ENCODE measurements at regions not wholly inside any gene's neighbourhood (a gene's known extent, or its start where the extent isn't known, plus 50 kb on each side); places are given as distances from the start of the nearest gene placed in this dataset.

DNA sequence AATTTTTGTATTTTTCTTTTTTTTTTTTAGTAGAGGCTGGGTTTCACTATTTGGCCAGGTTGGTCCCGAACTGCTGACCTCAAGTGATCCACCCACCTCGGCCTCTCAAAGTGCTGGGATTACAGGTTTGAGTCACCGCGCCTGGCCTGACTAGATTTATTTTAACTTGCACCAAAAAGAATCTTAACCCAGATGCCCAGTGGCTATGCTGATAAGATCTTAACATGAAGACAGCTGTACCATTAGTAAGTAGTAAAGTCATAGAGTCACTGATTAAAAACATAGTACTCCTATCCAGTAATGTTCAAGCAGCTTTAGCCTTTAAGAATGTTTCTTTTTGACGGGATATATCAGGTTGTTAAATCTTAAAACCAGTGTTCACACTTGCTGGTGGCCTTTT is 1061.8 kb upstream of the FLRT2 start:
- TF ChIP-seq EZH2 (IDR thresholded peaks at IDR 0.05; ENCODE audit: insufficient read depth, poor library complexity, severe bottlenecking) (no peak), EZH2phosphoT487 (IDR thresholded peaks at IDR 0.05; ENCODE audit: insufficient read depth, low read depth) (no peak)
